NCI-H526 (cell line): ENCODE measurements at regions not wholly inside any gene's neighbourhood (a gene's known extent, or its start where the extent isn't known, plus 50 kb on each side); places are given as distances from the start of the nearest gene placed in this dataset.
A peak's percentile ranks its signal among the peaks of the same experiment; 100 is the strongest.

Source experiments
- DNase-seq, 2 experiments: peaks; one replicate each; lab custom pipeline; 2025; lab: John Stamatoyannopoulos, UW

- DNase-seq: no peak
Measured at GRCh38 chr2:2765176-2765800, 434.2 kb upstream of the MYT1L start.

GRCh38 chr2:2764739-2765138, 433.7 kb upstream of the MYT1L start:
- DNase-seq: no peak

- no peak for DNase-seq
Measured at GRCh38 chr2:2764001-2764355, 432.9 kb upstream of the MYT1L start.

- DNase-seq: no peak
Measured at GRCh38 chr2:2763351-2764000, 432.4 kb upstream of the MYT1L start.

- DNase-seq: no peak
Measured at GRCh38 chr2:2762913-2763312, 431.8 kb upstream of the MYT1L start.

- no peak for DNase-seq
Measured at GRCh38 chr2:2762166-2762908, 431.3 kb upstream of the MYT1L start.

GRCh38 chr2:2758793-2759367, 427.8 kb upstream of the MYT1L start:
- no peak for DNase-seq

- no peak for DNase-seq
Measured at GRCh38 chr2:2757764-2758163, 426.7 kb upstream of the MYT1L start.

- DNase-seq: no peak
Measured at GRCh38 chr2:2756886-2757285, 425.8 kb upstream of the MYT1L start.

- DNase-seq: no peak
Measured at GRCh38 chr2:2755990-2756389, 424.9 kb upstream of the MYT1L start.

DNA sequence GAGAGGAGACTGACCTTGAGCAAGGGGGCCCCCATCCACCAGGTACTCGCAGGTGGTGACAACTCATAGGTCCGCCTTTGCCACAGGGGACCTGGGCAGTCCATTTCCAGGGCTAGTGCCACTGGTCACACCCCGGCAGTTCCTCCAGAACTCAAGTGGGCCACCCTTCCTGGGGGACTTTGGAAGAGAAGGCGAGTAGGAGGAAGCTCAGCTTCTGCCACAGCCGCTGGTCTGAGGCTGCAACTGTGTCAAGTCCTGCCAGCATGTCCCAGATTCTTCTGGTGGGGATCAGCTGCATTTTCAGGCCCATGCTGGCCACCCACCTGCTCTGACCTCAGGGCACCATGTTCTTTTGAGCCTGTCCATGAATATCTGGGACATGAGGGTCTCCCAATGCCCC, 423.9 kb upstream of the MYT1L start:
- DNase-seq: no peak

GRCh38 chr2:2751715-2752315, 420.7 kb upstream of the MYT1L start:
- no peak for DNase-seq

DNA sequence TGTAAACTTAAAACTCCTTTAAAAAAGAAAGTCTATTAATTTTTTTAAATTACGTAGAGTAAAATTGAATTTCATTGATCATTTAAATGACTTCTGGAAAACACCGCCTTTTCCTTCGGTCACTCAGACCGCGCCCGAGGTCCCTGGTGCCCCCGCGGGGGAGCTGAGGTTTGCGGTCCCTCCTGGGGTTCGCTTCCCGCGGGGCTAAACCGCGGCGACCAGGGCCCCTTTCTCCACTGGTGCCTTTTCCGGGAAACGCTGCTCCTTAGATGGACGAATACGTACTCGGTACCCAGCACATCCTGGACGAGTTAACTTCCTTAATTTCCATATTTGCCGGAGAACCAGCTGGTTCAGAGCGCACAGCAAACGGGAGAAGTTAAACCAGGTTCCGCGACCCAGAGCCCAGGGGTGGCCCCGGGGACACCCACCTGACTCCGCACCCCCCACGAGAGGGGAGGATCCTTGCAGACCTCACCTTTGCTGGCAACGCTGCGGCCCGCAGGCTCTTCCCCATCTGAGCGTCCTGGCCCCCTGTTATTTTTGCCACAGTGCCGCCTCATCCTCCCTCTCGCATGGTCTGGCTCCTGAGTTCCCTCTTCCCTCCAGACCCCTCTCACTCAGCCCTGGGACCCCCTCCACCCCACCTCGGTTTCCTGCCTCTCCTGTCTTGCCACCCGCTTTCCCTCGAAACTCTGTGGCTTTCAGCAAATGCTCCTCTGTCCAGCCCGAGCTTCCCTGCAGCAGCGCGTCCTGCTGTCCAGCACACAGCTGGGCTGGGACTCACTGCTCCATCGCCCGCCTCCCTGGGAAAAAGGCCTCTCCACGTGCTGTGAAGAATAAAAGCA, 420.0 kb upstream of the MYT1L start:
- DNase-seq: peak in 1 of 2 experiments; percentile 29

GRCh38 chr2:2749206-2749598, 418.1 kb upstream of the MYT1L start:
- DNase-seq: no peak

DNA sequence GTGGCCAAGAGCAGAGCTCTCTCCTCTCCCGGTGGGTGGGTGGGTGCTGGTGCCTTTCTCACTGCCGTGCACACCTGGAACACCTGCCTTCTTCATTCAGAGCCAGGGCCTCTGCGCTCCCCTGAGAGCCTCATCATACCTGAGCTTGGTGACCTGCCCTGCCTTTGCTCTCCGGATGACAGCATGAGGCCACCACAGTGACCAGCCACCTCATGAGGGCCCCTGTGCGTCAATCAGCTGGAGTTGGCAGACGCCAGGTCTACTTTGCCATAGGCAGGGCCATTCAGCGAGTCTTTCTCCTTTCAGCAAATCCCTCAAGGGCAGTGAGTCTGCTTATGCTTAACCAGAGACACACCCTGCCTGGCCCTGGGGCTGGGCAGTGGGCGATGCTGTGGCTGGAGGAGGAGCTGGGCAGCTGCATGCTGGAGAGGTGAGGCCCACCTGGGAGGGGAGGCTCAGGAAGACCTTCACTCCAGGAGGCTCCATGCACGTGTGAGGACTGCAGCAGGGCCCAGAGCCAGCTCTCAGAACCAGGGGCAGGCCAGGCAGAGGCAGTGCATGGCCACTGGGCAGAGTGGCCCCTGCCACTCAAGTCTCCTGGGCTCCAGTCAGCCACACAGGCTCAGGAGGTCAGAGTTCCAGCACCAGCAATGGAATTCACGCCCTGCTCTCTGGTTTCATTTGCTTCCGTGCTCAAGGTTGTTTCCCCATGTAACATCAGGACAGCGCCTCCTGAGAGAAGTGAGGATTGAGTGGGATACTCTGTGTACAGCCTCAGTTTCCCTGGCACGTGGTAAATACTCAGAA, 417.5 kb upstream of the MYT1L start:
- DNase-seq: no peak

DNA sequence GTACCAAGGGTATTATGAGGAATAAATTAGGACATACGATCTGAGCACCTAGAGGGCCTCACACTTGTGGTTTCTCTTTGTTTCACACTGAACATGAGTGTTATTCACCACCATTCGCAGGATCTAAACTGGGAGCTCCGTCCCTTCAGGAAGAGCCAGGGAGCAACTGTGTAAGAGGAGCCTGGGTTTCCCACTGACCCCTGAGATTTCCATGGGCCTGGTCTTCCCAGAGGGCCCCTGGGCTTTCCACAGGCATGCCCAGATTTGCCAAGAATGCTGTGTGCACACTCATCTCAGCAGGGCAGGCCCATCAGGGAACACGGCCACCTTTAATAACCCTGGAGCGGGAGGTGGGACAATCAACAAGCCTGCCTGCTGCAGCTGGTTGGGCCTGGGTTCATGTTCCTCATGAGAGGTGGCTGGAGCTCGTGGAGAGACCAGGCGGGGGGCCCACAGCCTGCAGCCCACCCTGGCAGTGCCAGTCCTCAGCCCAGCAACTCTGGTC, 416.8 kb upstream of the MYT1L start:
- DNase-seq: no peak

- DNase-seq: no peak
Measured at GRCh38 chr2:2746731-2747130, 415.7 kb upstream of the MYT1L start.

DNA sequence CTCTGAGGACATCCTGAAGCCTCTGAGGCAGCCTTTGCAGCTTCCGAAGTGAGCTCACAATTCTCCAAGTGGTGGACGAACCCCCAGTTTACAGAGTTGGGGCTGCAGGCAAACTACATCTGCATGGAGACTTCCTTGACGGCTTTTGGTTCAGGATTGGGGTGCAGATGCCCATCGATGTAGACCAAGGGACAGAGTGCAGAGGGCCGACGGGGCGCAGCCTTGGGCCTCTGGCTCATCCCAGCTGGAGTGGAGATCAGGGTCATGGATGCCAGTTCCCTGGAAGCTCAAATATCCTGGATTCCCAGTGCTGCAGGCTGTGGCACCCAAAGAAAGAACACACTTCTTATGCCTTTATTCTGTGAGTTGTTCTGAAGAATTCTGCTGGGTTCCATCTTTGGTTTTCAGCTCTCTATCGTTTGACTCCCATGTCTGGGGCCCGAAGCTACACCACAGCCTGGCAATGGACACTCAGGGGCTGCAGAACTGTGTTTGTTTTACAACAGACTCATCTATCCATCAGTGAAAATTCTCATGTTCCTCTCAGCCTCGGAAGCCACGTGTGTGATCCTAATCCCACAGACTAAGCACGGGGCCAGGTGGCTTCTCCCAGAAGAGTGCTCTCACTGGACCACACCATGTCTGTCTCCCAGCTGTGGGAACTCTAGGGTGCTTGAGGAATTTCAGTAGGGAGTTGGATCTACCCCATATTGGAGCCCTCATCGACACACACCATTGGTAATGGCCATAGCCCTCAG, 414.1 kb upstream of the MYT1L start:
- DNase-seq: no peak

DNA sequence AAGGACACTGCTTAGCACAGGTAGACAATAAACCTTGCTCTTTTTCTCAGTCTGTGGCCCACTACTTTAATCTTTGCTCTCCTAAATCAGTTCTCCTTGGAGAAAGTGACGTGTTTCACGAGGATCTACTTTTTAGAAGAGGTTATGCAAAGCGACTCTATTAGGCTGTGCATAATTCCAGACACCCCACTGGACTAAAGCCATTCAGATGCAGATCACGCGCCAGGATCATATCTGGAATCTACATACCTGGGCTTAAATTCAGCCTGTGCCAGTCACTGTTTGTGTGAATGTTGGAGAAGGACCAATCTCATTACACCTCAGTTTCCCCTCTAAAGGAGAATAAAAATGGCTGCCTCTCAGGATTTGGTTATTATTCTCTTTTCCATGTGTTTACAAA, 413.0 kb upstream of the MYT1L start:
- DNase-seq: peak in 1 of 2 experiments; percentile 47

GRCh38 chr2:2743164-2743571, 412.1 kb upstream of the MYT1L start:
- DNase-seq: peak in 1 of 2 experiments; percentile 23
